SK-N-SH (cell line): ENCODE measurements at regions not wholly inside any gene's neighbourhood (a gene's known extent, or its start where the extent isn't known, plus 50 kb on each side); places are given as distances from the start of the nearest gene placed in this dataset.

ENCODE experiments used
- CTCF ChIP-seq: fragments of 200-600 bp; sonication (generic); IDR thresholded peaks from 2 replicates; pipeline ENCODE4 v1.6.1; 2017; ENCODE audit warnings: antibody characterized with exemption, mild to moderate bottlenecking, moderate library complexity
- MXI1 ChIP-seq: IDR thresholded peaks from 2 replicates; pipeline ENCODE4 v1.6.1; 2012; ENCODE audit warnings: mild to moderate bottlenecking, low read depth, low read length, improper control_type of control experiment
- RAD21 ChIP-seq: IDR thresholded peaks from 2 replicates; pipeline ENCODE4 v1.6.1; 2012; ENCODE audit warnings: mild to moderate bottlenecking, low read length
- RCOR1 ChIP-seq: fragments of 150-350 bp; IDR thresholded peaks from 2 replicates; pipeline ENCODE4 v1.6.1; 2017; ENCODE audit warnings: antibody characterized with exemption, low read length

GRCh38 chr3:130827486-130827885, 66.4 kb upstream of the ATP2C1 start:
- no peak for TF ChIP-seq MXI1
- no peak for TF ChIP-seq CTCF
- no peak for TF ChIP-seq RCOR1
- TF ChIP-seq RAD21 = no peak
